CD4-positive, alpha-beta T cell (primary cell): ENCODE measurements at regions not wholly inside any gene's neighbourhood (a gene's known extent, or its start where the extent isn't known, plus 50 kb on each side); places are given as distances from the start of the nearest gene placed in this dataset.

Source experiments
- ATAC-seq: fragments of 200-7000 bp; cut with Tn5 transposase; one replicate; pipeline ENCODE4 v1.10.0; 2022; ENCODE audit warnings: mild to moderate bottlenecking; ENCODE audit not compliant: poor library complexity
- CTCF ChIA-PET: fragments of 350-600 bp; sonication (Branson Sonifier 250); formaldehyde crosslinking; loops from one replicate; lab custom pipeline; 2021; ENCODE audit warnings: antibody characterized with exemption, inconsistent platforms; lab: Charles Lee
- POLR2A ChIA-PET: fragments of 350-600 bp; sonication (Branson Sonifier 250); formaldehyde crosslinking; loops from one replicate; lab custom pipeline; 2021; ENCODE audit warnings: antibody characterized with exemption, inconsistent platforms; lab: Charles Lee
- DNase-seq, 14 experiments: peaks; one replicate each; pipeline ENCODE4 v3.0.0-alpha.2; 2013 to 2020; ENCODE audit warnings: mixed read lengths in 2 of 14
- H3K27ac ChIP-seq, 2 donors: one replicate each; pipeline versions ENCODE4 v1.5.1 to v1.7.0; 2013; ENCODE audit warnings: low read length in 2 of 2, low read depth in 1 of 2, mild to moderate bottlenecking in 1 of 2
- H3K27me3 ChIP-seq, 2 experiments: 1 replicate in 1 of 2; 2 replicates in 1 of 2; pipeline versions ENCODE4 v1.6.1 to v1.7.0; 2013; ENCODE audit warnings: low read length in 2 of 2, control low read depth in 1 of 2, mild to moderate bottlenecking in 1 of 2, moderate library complexity in 1 of 2; ENCODE audit not compliant: insufficient read depth in 2 of 2, control insufficient read depth in 1 of 2
- H3K36me3 ChIP-seq: one replicate; pipeline ENCODE4 v1.6.1; 2013; ENCODE audit warnings: low read length, control low read depth; ENCODE audit not compliant: insufficient read depth
- H3K4me1 ChIP-seq: one replicate; pipeline ENCODE4 v1.6.1; 2013; ENCODE audit warnings: low read length, control low read depth; ENCODE audit not compliant: insufficient read depth
- H3K4me3 ChIP-seq: one replicate; pipeline ENCODE4 v1.5.1; 2013; ENCODE audit warnings: mild to moderate bottlenecking, low read length, moderate library complexity
- H3K9me3 ChIP-seq, 2 experiments: 1 replicate in 1 of 2; 2 replicates in 1 of 2; pipeline versions ENCODE4 v1.6.1 to v1.7.0; 2013; ENCODE audit warnings: low read length in 2 of 2, mild to moderate bottlenecking in 2 of 2, control low read depth in 1 of 2, moderate library complexity in 1 of 2; ENCODE audit not compliant: control insufficient read depth in 1 of 2, insufficient read depth in 1 of 2
- H3K27ac Mint-ChIP-seq: one replicate; pipeline ENCODE4 v1.8.0; 2020; ENCODE audit warnings: mixed read lengths
- H3K27me3 Mint-ChIP-seq: one replicate; pipeline ENCODE4 v1.8.0; 2021; ENCODE audit warnings: mixed read lengths
- H3K36me3 Mint-ChIP-seq: one replicate; pipeline ENCODE4 v1.8.0; 2021; ENCODE audit warnings: low read depth, mixed read lengths
- H3K4me1 Mint-ChIP-seq: one replicate; pipeline ENCODE4 v1.8.0; 2021; ENCODE audit warnings: low read depth, mixed read lengths
- H3K4me3 Mint-ChIP-seq: one replicate; pipeline ENCODE4 v1.8.0; 2020; ENCODE audit warnings: mild to moderate bottlenecking, mixed read lengths
- H3K9me3 Mint-ChIP-seq: one replicate; pipeline ENCODE4 v1.8.0; 2020; ENCODE audit warnings: mixed read lengths
- intact Hi-C, 2 experiments: fragments of 100-400 bp; cut with DNase I in 1 of 2; cut with micrococcal nuclease in 1 of 2; formaldehyde crosslinking; loops; one replicate each; pipeline versions ENCODE4 v1.15.1 to v1.9.0; 2023 to 2025; cut with DNase I, micrococcal nuclease
- TF ChIP-seq, protein P1 (sequence below): fragments of 200-600 bp; IDR thresholded peaks from one replicate; pipeline ENCODE4 v1.8.0; 2022; ENCODE audit warnings: antibody characterized with exemption, mild to moderate bottlenecking

DNA sequence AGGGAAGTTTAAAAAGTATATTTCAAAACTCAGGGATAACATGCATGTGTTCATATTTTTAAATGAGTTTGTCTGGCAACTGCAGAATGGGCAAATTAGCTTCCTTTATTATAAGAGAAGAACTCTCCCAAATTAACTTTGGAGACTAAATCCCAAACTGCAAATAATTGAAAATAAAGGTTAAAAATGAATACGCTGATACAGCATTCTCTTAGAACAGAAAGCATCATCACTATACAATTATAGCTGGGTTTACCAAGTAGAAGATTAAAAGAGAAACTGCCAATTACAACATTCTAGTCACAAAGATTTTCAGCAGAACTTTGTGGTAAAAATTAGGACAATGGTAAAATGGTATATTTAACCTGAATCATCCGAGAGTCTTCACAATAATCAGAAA, 73.3 kb downstream of the OLFM4 start:
- Mint-ChIP-seq H3K9me3 (peaks cover 4% of the 10 kb centered on the region), H3K4me1 (no peaks in the 10 kb centered on the region), H3K4me3 (no peak overlapping the region), H3K27ac (no peak overlapping the region), H3K27me3 (peaks cover 5% of the 10 kb centered on the region), H3K36me3 (no peaks in the 10 kb centered on the region)
- Histone ChIP-seq H3K27me3 (peaks cover 0 to 5% of the 10 kb centered on the region in 2 experiments), H3K4me1 (no peaks in the 10 kb centered on the region), H3K4me3 (no peak overlapping the region), H3K27ac (no peak overlapping the region), H3K9me3 (peaks cover 0 to 3% of the 10 kb centered on the region in 2 experiments), H3K36me3 (no peaks in the 10 kb centered on the region)
- TF ChIP-seq, protein P1, sequence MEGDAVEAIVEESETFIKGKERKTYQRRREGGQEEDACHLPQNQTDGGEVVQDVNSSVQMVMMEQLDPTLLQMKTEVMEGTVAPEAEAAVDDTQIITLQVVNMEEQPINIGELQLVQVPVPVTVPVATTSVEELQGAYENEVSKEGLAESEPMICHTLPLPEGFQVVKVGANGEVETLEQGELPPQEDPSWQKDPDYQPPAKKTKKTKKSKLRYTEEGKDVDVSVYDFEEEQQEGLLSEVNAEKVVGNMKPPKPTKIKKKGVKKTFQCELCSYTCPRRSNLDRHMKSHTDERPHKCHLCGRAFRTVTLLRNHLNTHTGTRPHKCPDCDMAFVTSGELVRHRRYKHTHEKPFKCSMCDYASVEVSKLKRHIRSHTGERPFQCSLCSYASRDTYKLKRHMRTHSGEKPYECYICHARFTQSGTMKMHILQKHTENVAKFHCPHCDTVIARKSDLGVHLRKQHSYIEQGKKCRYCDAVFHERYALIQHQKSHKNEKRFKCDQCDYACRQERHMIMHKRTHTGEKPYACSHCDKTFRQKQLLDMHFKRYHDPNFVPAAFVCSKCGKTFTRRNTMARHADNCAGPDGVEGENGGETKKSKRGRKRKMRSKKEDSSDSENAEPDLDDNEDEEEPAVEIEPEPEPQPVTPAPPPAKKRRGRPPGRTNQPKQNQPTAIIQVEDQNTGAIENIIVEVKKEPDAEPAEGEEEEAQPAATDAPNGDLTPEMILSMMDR = no peak
- ATAC-seq (no peak), DNase-seq (no peak)
- CTCF ChIA-PET = no interaction called here
- intact Hi-C loops = no loop called here
- POLR2A ChIA-PET = no interaction called here

- DNase-seq (no peak), ATAC-seq (no peak)
- H3K9me3 Mint-ChIP-seq = peaks cover 4% of the 10 kb centered on the region
- peaks cover 3 to 5% of the 10 kb centered on the region in 2 experiments for H3K27me3 ChIP-seq
- CTCF ChIA-PET = no interaction called here
- no peak overlapping the region for H3K4me3 Mint-ChIP-seq
- H3K27me3 Mint-ChIP-seq = peaks cover 5% of the 10 kb centered on the region
- TF ChIP-seq, protein P1 = no peak
- no peak overlapping the region for H3K4me3 ChIP-seq
- no peaks in the 10 kb centered on the region for H3K4me1 ChIP-seq
- POLR2A ChIA-PET = no interaction called here
- peaks cover 0 to 3% of the 10 kb centered on the region in 2 experiments for H3K9me3 ChIP-seq
- H3K27ac Mint-ChIP-seq = no peak overlapping the region
- intact Hi-C loops = no loop called here
- no peaks in the 10 kb centered on the region for H3K36me3 Mint-ChIP-seq
- H3K36me3 ChIP-seq = no peaks in the 10 kb centered on the region
- H3K4me1 Mint-ChIP-seq = no peaks in the 10 kb centered on the region
- H3K27ac ChIP-seq = no peak overlapping the region
These were observed 75.5 kb downstream of the OLFM4 start for GRCh38 chr13:53104136-53104535.

- Mint-ChIP-seq H3K27ac (no peak overlapping the region), H3K36me3 (no peaks in the 10 kb centered on the region), H3K4me1 (no peaks in the 10 kb centered on the region), H3K9me3 (peaks cover 4% of the 10 kb centered on the region), H3K27me3 (no peaks in the 10 kb centered on the region), H3K4me3 (no peak overlapping the region)
- intact Hi-C loops = no loop called here
- Histone ChIP-seq H3K27ac (no peak overlapping the region), H3K9me3 (no peaks in the 10 kb centered on the region), H3K36me3 (no peaks in the 10 kb centered on the region), H3K4me3 (no peak overlapping the region), H3K4me1 (no peaks in the 10 kb centered on the region), H3K27me3 (peaks cover 3% of the 10 kb centered on the region in 2 experiments)
- TF ChIP-seq, protein P1 = no peak
- ATAC-seq (no peak), DNase-seq (no peak)
- ChIA-PET CTCF (no interaction called here), POLR2A (no interaction called here)
These were observed 76.9 kb downstream of the OLFM4 start for GRCh38 chr13:53105477-53105876.
